ENCODE measurements at regions not wholly inside any gene's neighbourhood (a gene's known extent, or its start where the extent isn't known, plus 50 kb on each side); places are given as distances from the start of the nearest gene placed in this dataset.

- no peak for DNase-seq (ENCODE audit: low spot score)
- TF ChIP-seq CTCF (IDR thresholded peaks at IDR 0.05) = no peak
- ATAC-seq (ENCODE audit: low FRiP score) = no peak
Observed at GRCh38 chr9:32260151-32260862, 124.1 kb upstream of the ACO1 start.

GRCh38 chr9:32264170-32264864, 120.1 kb upstream of the ACO1 start:
- DNase-seq (ENCODE audit: low spot score) (no peak), ATAC-seq (ENCODE audit: low FRiP score) (peak; percentile 89)
- no peak for TF ChIP-seq CTCF (IDR thresholded peaks at IDR 0.05)

- ATAC-seq (ENCODE audit: low FRiP score) (no peak), DNase-seq (ENCODE audit: low spot score) (no peak)
- TF ChIP-seq CTCF (IDR thresholded peaks at IDR 0.05) = no peak
Observed at GRCh38 chr9:32265037-32265436, 119.4 kb upstream of the ACO1 start.

- no peak for TF ChIP-seq CTCF (IDR thresholded peaks at IDR 0.05)
- no peak for DNase-seq (ENCODE audit: low spot score)
- ATAC-seq (ENCODE audit: low FRiP score) = no peak
Observed at GRCh38 chr9:32278991-32279390, 105.5 kb upstream of the ACO1 start.

- no peak for ATAC-seq (ENCODE audit: low FRiP score)
Observed at GRCh38 chr9:32289756-32290155, 94.7 kb upstream of the ACO1 start.

GRCh38 chr9:32291370-32291769, 93.1 kb upstream of the ACO1 start:
- DNase-seq (ENCODE audit: low spot score) = no peak
- TF ChIP-seq CTCF (IDR thresholded peaks at IDR 0.05) = no peak
- ATAC-seq (ENCODE audit: low FRiP score) = no peak

More at GRCh38 chr9:32289756-32290155, 94.7 kb upstream of the ACO1 start:
- TF ChIP-seq CTCF (IDR thresholded peaks at IDR 0.05) = no peak
- no peak for DNase-seq (ENCODE audit: low spot score)

GRCh38 chr9:32292611-32293010, 91.8 kb upstream of the ACO1 start:
- DNase-seq (ENCODE audit: low spot score) = no peak
- ATAC-seq (ENCODE audit: low FRiP score) = no peak
- TF ChIP-seq CTCF (IDR thresholded peaks at IDR 0.05) = no peak
